Renal pelvis (tissue), 1 donor: ENCODE measurements at regions not wholly inside any gene's neighbourhood (a gene's known extent, or its start where the extent isn't known, plus 50 kb on each side); places are given as distances from the start of the nearest gene placed in this dataset.
"Not testable (repeated sequence)": the region's sequence is repeated elsewhere in the genome, so short reads cannot be mapped to it uniquely, and the experiment has no call there.

Source experiments
- DNase-seq: peaks from one replicate; pipeline ENCODE4 v3.0.0-alpha.2; 2013

DNA sequence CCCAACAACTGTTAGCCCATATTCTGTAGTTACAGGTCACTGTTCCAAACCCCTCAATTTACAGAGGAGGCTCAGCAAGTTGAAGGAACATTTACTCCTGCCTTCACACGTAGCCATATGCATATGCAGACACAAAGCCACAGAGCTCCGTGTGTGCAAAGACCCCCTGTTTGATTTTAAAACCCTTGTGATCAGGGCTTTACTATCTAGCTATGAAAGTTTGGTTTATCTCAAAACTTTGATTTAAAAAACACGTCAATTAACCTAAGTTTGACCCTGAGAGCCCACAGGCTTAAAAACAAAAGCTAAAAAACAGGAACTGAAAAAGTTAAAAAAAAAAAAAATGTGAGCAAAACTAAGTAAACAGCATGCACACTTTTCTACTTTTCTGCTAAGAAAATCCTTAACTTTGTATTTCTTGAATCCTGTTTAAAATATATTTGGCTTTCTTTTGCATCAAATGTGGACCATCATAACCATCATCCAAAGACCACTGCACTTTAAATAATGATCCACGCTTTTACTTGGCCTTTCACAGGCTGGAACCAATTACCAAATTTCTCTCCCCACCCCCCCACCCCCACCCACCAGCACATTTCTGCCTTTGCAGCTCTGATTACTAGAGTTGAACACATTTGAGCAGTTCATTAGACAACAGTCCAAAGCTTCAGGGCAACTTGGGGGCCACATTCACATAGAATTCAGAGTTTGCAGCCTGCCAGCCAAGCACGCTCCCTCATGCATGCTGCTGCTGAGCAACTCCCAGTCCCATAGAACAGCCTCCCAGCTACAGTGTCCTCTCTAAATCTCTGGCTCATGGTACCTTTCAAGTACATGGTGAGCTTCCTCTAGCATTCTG, 128.8 kb upstream of the MAP3K1 start:
- DNase-seq, result no peak

DNA sequence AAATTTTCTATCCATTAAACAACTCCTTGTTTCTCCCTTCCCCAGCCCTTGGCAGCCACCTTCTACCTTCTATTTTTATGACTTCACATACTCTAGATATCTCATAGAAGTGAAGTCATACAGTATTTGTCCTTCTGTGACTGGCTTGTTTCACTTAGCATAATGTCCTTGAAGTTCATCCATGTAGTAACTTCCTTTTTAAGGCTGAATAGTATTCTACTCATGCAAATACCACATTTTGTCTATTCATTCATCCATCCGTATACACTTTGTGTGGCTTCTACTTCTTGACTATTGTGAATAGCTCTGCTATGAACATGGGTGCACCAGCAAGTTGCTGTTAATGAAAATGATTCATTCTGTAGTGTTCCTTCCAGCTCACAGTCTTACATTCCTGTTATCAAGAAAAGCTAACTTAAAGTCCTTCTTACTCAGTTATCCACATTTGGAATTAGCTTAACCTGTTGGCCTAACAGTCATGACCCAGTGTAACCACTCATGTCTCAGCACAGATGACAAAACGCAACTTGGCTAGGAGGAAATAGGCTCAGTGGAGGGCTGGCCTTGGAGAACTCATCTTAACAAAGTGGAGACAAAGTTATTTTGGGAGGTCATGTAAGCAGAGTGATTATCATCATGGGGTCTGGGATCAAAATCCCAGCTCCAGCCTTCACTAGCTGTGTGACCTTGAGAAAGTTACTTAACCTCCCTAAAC, 129.7 kb upstream of the MAP3K1 start:
- no peak for DNase-seq

DNA sequence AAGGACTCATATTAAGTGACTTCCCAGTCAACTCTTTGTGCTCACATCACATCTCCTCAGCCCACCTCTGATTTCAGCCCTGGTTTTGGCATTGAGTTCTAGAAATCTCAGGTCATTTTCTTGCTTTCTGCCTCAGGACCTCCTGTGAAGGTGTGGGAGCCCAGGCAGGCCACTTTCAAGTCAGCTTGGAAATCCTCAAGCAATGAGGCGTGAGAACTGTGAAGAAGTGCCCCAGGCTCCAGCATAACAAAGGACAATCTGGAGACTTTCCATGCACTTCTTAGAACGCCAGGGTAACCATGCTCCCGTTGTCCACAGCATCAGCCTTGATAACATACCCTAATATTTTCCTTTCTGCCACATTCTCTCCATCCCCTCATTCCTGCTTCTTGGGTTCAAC, 131.2 kb upstream of the MAP3K1 start:
- no peak for DNase-seq

GRCh38 chr5:56683733-56684132, 131.6 kb upstream of the MAP3K1 start:
- no peak for DNase-seq

DNA sequence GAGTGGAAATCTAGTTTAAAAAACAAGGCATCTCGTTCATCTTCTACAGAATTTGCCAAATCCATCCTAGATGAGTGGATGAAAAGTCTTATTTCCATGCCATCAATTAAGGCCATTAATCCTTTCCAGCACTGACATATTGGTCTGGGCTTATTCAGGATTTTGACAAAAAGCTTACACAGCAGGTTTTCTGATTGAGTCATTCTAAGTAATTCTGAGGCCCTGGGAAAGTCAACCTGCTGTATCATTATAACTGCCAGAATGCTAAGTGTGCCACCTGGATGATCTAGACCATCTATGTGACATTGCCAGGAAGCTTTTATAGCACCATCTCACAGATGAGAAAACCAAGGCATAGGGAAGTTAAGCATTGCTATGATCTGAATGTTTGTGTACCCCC, 132.1 kb upstream of the MAP3K1 start:
- no peak for DNase-seq

DNA sequence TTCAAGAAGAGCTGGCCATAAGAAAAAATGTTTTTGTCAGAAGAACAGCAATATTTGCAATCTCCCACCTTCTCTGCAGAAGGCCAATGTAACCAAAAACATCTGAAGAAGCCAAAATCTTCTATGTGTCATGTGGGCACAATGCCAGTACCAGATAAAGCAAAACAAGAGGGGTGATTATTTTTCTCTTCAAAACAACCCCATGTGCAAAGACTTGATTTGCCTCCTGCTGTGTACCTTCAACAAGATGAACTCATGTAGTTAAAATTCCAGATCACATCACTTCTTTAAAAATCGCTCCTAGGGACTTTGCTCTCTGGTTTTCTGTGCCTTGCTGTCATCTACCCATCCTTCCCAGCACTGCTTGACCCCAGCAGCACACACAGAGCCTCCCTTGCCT, 134.0 kb upstream of the MAP3K1 start:
- no peak for DNase-seq

DNA sequence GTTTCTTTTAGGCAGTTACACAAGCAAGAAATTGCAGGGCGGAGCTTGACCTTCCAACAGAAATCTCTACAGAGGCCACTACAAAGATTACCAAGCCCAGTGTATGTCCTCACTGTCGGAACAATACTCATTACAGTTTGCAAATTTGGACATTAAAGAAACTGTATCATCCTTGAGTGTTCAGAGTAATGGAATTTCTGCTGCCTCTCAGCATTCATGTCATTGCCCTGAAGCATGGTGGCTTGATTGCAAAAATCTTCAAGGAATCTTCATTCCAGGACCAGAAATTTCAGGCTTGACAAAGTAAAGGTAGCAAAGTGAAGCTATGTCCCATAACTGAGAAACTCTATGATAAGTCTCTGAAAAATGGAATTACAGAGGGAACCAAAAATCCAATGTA, 134.6 kb upstream of the MAP3K1 start:
- no peak for DNase-seq

GRCh38 chr5:56677690-56678305, 137.6 kb upstream of the MAP3K1 start:
- DNase-seq, result no peak

GRCh38 chr5:56676091-56676768, 139.1 kb upstream of the MAP3K1 start:
- DNase-seq, result no peak

GRCh38 chr5:56674441-56674840, 140.9 kb upstream of the MAP3K1 start:
- DNase-seq, result no peak

GRCh38 chr5:56673171-56673570, 142.2 kb upstream of the MAP3K1 start:
- no peak for DNase-seq

DNA sequence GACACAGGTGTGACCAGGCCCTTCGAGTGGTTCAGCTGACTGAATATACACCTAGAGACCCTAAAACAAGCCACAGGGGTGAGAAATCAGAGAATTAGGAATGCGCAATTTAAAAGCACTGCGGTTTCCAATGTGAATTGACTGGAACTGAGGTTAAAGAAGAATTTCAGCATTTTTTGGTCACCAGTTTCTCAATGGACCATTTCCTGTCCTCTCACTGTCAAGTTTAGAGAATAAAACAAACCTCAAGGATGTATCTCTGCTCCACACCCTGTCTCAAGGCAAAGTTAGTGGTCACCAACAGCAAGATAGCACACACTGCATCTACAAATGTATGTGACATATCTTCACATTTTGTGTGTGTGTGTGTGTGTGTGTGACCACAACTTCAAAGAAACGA, 143.8 kb upstream of the MAP3K1 start:
- DNase-seq, result no peak

GRCh38 chr5:56670916-56671315, 144.4 kb upstream of the MAP3K1 start:
- no peak for DNase-seq

- no peak for DNase-seq
Observed at GRCh38 chr5:56669534-56670483, 145.5 kb upstream of the MAP3K1 start.

- DNase-seq, result no peak
Observed at GRCh38 chr5:56668996-56669395, 146.4 kb upstream of the MAP3K1 start.

GRCh38 chr5:56667692-56668091, 147.7 kb upstream of the MAP3K1 start:
- DNase-seq, result no peak

GRCh38 chr5:56666901-56667300, 148.4 kb upstream of the MAP3K1 start:
- no peak for DNase-seq

DNA sequence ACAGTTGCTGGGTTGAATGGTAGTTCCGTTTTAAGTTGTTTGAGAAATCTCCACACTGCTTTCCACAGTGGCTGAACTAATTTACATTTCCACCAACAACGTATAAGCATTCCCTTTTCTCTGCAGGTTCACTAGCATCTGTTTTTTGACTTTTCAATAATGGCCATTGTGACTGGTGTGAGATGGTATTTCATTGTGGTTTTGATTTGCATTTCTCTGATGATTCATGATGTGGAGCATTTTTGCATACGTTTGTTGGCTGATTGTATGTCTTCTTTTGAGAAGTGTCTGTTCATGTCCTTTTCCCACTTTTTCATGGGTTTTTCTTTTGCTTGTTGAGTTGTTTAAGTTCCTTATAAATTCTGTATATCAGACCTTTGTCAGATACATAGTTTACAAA, 150.2 kb upstream of the MAP3K1 start:
- not testable (repeated sequence) for DNase-seq

GRCh38 chr5:56664025-56664424, 151.3 kb upstream of the MAP3K1 start:
- no peak for DNase-seq

GRCh38 chr5:56663523-56663922, 151.8 kb upstream of the MAP3K1 start:
- DNase-seq, result no peak

DNA sequence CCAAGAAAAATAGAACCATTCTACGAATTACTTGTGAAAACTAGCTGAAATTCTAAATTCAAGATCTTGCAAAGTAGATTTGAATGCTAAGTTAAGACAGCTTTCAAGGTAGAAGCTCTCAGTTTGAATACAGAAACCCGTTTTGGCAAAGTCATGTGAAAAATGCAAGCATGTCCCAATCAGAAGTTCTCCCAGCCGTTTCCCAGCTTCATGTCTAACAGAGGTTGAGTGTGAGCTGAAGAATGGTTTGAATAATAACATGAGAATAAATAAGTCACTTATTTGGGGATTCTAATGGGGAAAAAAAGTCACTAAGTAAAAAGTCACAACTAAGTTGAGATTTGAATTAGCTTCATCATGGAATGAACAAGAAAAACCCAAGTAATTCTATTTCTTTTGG, 152.5 kb upstream of the MAP3K1 start:
- no peak for DNase-seq
